Pancreas (tissue), 10 donors: ENCODE measurements at regions not wholly inside any gene's neighbourhood (a gene's known extent, or its start where the extent isn't known, plus 50 kb on each side); places are given as distances from the start of the nearest gene placed in this dataset.

Source experiments
- ATAC-seq, 4 donors: fragments of 200-7000 bp; cut with Tn5 transposase; one replicate each; pipeline versions ENCODE4 v1.8.0 to v1.9.1; 2020; ENCODE audit warnings: mild to moderate bottlenecking in 4 of 4, moderate library complexity in 4 of 4
- DNase-seq, 6 donors: peaks; one replicate each; pipeline ENCODE4 v3.0.0-alpha.2; 2020
- FAIRE-seq: peaks from 2 replicates; lab custom pipeline; 2012; peaks lifted over from hg19 to GRCh38; lab: Jason Lieb, UNC
- H3K27ac ChIP-seq, 4 donors: fragments of 200-600 bp; sonication (generic); 1 replicate in 3 of 4; 2 replicates in 1 of 4; pipeline versions ENCODE4 v1.5.0 to v1.8.0; 2020
- H3K27me3 ChIP-seq, 4 donors: fragments of 200-600 bp; one replicate each; pipeline ENCODE4 v1.8.0; 2021
- H3K36me3 ChIP-seq, 3 donors: fragments of 200-600 bp; sonication (generic) in 1 of 3; one replicate each; pipeline versions ENCODE4 v1.5.0 to v1.8.0; 2020 to 2021
- H3K4me1 ChIP-seq, 3 donors: fragments of 200-600 bp; one replicate each; pipeline ENCODE4 v1.8.0; 2021
- H3K4me3 ChIP-seq, 4 donors: fragments of 200-600 bp; sonication (generic) in 2 of 4; one replicate each; pipeline versions ENCODE4 v1.5.0 to v1.8.0; 2020 to 2021
- H3K9me3 ChIP-seq, 4 donors: fragments of 200-600 bp; one replicate each; pipeline ENCODE4 v1.8.0; 2021
- WGBS, 2 donors: extraction: QIAGEN DNeasy Blood & Tissue Kit; methylation state at CpG; one replicate each; pipeline ENCODE4 v1.1.7; 2013; 5-methylcytosine and 5-hydroxymethylcytosine counted together
- intact Hi-C, 3 donors: fragments of 100-400 bp; cut with DNase I; formaldehyde crosslinking; loops; one replicate each; pipeline versions ENCODE4 v1.11.1 to v1.14.2; 2022
- TF ChIP-seq, protein P1 (sequence below), 4 donors: fragments of 200-600 bp; sonication (generic) in 3 of 4; IDR thresholded peaks; one replicate each; pipeline versions ENCODE4 v1.5.0 to v1.8.0; 2021; ENCODE audit warnings: antibody characterized with exemption in 4 of 4
- donor health status: healthy with polysubstance abuse.
- donor health status: DM: no; HTN: no; CAD: no; lungs with moderate emphysema.
- donor health status: DM: no; HTN: no; CAD: no.
- donor health status: control.
- donor health status: control.
- donor health status: Bipolar disorder and iron deficiency.
- donor health status: DM: yes; HTN: yes; CAD: no.
- donor health status: DM: no; HTN: no; CAD: no.
- donor health status: DM: no; HTN: no; CAD: no.
- donor health status: DM: yes; HTN: yes; CAD: no.

DNA sequence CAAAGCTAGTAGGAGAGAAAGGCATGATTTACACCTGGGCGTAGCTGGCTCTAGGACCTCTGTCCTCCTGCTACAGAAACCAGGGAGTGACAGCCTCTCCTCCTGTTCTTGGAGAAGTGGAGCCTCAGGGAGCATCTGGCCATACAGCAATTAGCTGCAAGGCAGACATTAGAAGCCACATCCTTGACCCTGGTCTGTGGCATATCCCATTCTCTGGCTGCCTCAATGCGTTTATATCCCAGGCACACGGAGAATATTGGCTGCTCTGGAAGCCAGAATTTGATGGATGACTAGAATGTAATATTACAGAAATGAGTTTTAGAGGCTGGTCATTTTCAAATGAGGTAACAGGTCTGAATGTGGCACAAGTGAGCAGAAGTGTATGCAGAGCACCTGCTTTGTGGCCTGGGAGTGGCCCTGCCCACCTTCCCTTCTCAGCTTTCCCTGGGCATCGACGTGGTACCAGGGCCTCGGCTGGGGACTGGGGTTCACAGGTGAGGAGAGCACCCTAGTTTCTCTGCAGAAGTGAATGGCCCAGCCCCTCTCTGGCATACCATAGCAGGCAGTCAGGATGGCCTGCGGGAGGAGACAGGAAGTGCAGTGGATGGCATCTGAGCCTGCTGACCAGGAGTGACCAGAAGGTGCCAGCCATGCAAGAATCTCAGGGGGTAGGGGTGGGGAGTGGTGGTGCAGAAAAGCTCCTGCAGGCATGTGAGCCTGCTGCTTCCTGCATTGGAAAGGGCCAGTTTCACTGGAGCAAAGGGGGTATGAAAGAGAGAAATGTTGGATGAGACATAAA lies 367.2 kb upstream of the ZNF32 start:
- TF ChIP-seq, protein P1, sequence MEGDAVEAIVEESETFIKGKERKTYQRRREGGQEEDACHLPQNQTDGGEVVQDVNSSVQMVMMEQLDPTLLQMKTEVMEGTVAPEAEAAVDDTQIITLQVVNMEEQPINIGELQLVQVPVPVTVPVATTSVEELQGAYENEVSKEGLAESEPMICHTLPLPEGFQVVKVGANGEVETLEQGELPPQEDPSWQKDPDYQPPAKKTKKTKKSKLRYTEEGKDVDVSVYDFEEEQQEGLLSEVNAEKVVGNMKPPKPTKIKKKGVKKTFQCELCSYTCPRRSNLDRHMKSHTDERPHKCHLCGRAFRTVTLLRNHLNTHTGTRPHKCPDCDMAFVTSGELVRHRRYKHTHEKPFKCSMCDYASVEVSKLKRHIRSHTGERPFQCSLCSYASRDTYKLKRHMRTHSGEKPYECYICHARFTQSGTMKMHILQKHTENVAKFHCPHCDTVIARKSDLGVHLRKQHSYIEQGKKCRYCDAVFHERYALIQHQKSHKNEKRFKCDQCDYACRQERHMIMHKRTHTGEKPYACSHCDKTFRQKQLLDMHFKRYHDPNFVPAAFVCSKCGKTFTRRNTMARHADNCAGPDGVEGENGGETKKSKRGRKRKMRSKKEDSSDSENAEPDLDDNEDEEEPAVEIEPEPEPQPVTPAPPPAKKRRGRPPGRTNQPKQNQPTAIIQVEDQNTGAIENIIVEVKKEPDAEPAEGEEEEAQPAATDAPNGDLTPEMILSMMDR (IDR thresholded peaks at IDR 0.05): no peak
- intact Hi-C loops: no loop called here
- Histone ChIP-seq H3K4me3 (no peak overlapping the region), H3K9me3 (no peaks in the 10 kb centered on the region), H3K4me1 (peaks cover 7 to 13% (median 13%) of the 10 kb centered on the region in 3 donors), H3K36me3 (no peaks in the 10 kb centered on the region), H3K27me3 (no peaks in the 10 kb centered on the region), H3K27ac (no peak overlapping the region)
- FAIRE-seq (no peak), ATAC-seq (no peak), DNase-seq (no peak)
- WGBS, 2 donors: 91 to 93% methylated on average over 7 of the region's 7 CpGs

DNA sequence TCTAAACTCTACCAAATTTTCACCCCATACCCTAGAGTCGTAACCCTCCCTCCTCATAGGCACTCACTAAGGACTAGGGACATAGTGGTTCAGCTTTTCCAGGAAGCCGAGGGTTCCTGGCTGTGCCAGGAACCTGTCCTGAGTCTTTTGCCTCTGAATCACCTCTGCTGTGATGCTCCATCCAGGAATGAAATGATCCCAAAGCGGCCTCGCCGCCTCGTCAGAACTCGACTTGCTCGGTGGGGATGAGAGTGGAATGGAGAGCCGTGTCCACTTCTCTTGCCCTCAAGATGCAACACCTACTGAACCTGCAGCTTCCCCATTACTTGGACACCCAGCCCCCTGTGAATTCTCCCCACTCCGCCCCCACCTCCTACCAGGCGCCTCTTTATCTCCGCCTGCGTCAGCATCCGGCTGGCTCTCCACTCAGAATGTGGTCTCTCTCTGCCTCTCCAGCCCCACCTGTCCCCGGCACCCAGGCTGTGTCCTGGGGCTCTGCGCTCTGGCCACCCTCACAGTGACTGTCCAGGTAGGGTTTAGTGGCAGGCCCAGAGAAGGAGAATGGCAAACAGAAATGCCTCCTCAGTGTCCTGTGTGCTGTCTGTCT lies 366.1 kb upstream of the ZNF32 start:
- ATAC-seq: no peak
- no peaks in the 10 kb centered on the region for H3K27me3 ChIP-seq
- H3K27ac ChIP-seq: no peak overlapping the region
- DNase-seq: no peak
- TF ChIP-seq, protein P1 (IDR thresholded peaks at IDR 0.05): no peak
- FAIRE-seq: no peak
- no peaks in the 10 kb centered on the region for H3K9me3 ChIP-seq
- WGBS, 2 donors: 93 to 96% methylated on average over 16 of the region's 16 CpGs
- H3K4me1 ChIP-seq: peaks cover 0 to 9% (median 5%) of the 10 kb centered on the region in 3 donors
- intact Hi-C loops: no loop called here
- no peak overlapping the region for H3K4me3 ChIP-seq
- H3K36me3 ChIP-seq: no peaks in the 10 kb centered on the region

DNA sequence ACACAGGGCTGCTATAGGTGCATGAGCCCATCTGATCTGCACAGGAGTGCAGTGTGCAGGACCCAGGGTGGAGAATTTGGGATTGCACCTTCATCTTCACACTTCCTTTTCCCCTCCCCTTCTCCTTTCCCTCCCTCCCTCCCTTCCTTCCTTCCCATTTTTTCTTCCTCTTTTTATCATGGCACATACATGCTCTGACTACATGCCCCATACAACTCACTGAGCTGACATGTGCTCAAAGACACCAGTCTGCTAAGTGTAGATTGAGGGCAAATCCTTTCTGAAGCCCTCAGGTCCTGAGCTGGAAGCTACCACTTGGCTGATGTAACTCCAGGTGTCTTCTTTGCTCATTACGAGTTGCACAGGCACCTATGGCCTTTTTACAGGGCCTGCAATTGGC lies 365.3 kb upstream of the ZNF32 start:
- peaks cover 0 to 6% (median 5%) of the 10 kb centered on the region in 3 donors for H3K4me1 ChIP-seq
- no peak overlapping the region for H3K27ac ChIP-seq
- no peaks in the 10 kb centered on the region for H3K9me3 ChIP-seq
- DNase-seq: no peak
- 88 to 89% methylated on average over 1 of the region's 1 CpG for WGBS, 2 donors
- FAIRE-seq: no peak
- H3K4me3 ChIP-seq: no peak overlapping the region
- no peaks in the 10 kb centered on the region for H3K36me3 ChIP-seq
- no peaks in the 10 kb centered on the region for H3K27me3 ChIP-seq
- ATAC-seq: no peak
- intact Hi-C loops: no loop called here
- TF ChIP-seq, protein P1 (IDR thresholded peaks at IDR 0.05): no peak

DNA sequence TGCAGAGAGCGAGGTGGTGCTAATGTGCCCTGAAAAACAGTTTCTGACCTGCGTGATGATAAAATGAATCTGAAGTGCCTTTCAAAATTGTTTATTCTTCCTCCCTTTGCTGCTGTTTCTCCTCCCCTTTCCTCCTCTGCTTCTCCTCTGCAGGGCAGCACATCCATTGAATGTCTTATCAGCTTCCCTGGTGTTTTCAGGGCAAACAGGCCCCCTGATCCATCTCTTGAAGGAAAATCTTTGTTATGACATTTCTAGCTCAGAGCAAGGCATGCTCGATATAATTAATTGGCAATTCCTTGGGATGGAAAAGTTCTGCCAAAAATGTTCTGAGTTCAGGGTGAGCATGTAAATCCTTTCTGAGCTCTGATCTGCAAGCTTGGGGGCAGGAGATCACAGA lies 364.2 kb upstream of the ZNF32 start:
- TF ChIP-seq, protein P1 (IDR thresholded peaks at IDR 0.05): no peak
- intact Hi-C loops: no loop called here
- H3K27me3 ChIP-seq: no peaks in the 10 kb centered on the region
- no peaks in the 10 kb centered on the region for H3K36me3 ChIP-seq
- WGBS, 2 donors: 81 to 84% methylated on average over 3 of the region's 3 CpGs
- DNase-seq (no peak), ATAC-seq (no peak), FAIRE-seq (no peak)
- no peak overlapping the region for H3K27ac ChIP-seq
- H3K4me1 ChIP-seq: peaks cover 0 to 6% (median 5%) of the 10 kb centered on the region in 3 donors
- no peaks in the 10 kb centered on the region for H3K9me3 ChIP-seq
- no peak overlapping the region for H3K4me3 ChIP-seq

DNA sequence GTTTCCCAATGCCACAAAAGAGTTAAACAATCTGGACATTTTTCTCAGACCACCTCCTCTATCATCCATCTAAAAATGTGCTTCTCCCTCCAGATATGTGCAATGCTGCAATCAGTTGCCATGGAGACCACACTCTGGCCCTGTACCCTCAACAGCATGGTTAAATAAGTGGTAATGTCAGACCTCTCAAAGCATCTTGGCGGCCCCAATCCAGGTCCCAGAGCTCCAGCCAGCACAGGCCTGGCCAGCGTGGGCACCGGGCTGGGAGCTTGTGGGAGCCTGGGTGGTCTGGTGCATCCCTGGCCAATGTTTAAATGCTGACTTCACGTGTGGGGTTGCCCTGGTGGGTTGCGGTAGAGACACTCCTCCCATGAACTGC lies 362.9 kb upstream of the ZNF32 start:
- WGBS, 2 donors: 95 to 98% methylated on average over 5 of the region's 5 CpGs
- no peak for DNase-seq
- no peaks in the 10 kb centered on the region for H3K9me3 ChIP-seq
- FAIRE-seq: no peak
- H3K36me3 ChIP-seq: no peaks in the 10 kb centered on the region
- no peak overlapping the region for H3K27ac ChIP-seq
- H3K4me1 ChIP-seq: peaks cover 0 to 3% (median 0%) of the 10 kb centered on the region in 3 donors
- intact Hi-C loops: no loop called here
- no peak overlapping the region for H3K4me3 ChIP-seq
- H3K27me3 ChIP-seq: no peaks in the 10 kb centered on the region
- no peak for ATAC-seq
- TF ChIP-seq, protein P1 (IDR thresholded peaks at IDR 0.05): no peak
